Coronary artery (tissue), 2 donors: ENCODE measurements at regions not wholly inside any gene's neighbourhood (a gene's known extent, or its start where the extent isn't known, plus 50 kb on each side); places are given as distances from the start of the nearest gene placed in this dataset.

Experiments
- DNase-seq: peaks from one replicate; pipeline ENCODE4 v3.0.0-alpha.2; 2017; ENCODE audit warnings: low spot score
- H3K27ac ChIP-seq, 2 donors: fragments of 200-600 bp; sonication (generic); one replicate each; pipeline ENCODE4 v1.5.1; 2016 to 2019
- H3K4me3 ChIP-seq: fragments of 200-600 bp; sonication (generic); 2 replicates; pipeline ENCODE4 v1.5.1; 2016; ENCODE audit warnings: mild to moderate bottlenecking, moderate library complexity
- TF ChIP-seq, protein P1 (sequence below): fragments of 200-600 bp; sonication (generic); IDR thresholded peaks from one replicate; pipeline ENCODE4 v1.5.1; 2019; ENCODE audit warnings: antibody characterized with exemption

DNA sequence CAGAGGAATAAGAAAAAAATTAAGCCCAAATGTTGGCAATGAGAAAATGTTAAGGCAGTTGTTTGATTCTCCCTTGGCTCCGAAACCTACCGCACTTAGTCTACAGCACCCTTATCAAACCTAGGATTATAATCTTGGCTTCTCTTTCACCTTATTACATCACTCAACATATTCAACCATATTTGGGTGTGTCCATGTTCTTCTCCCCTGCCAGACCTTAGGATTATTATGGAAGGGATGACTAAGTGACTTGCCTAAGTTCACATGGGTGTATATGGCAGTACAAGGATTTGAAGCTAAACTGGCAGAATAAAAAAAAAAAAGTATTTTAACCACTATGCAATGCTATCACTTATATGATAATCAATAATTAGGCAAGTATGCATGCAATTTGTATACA lies 76.4 kb downstream of the PLK2 start:
- TF ChIP-seq, protein P1, sequence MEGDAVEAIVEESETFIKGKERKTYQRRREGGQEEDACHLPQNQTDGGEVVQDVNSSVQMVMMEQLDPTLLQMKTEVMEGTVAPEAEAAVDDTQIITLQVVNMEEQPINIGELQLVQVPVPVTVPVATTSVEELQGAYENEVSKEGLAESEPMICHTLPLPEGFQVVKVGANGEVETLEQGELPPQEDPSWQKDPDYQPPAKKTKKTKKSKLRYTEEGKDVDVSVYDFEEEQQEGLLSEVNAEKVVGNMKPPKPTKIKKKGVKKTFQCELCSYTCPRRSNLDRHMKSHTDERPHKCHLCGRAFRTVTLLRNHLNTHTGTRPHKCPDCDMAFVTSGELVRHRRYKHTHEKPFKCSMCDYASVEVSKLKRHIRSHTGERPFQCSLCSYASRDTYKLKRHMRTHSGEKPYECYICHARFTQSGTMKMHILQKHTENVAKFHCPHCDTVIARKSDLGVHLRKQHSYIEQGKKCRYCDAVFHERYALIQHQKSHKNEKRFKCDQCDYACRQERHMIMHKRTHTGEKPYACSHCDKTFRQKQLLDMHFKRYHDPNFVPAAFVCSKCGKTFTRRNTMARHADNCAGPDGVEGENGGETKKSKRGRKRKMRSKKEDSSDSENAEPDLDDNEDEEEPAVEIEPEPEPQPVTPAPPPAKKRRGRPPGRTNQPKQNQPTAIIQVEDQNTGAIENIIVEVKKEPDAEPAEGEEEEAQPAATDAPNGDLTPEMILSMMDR, result no peak
- no peak overlapping the region for H3K4me3 ChIP-seq
- H3K27ac ChIP-seq, result no peak overlapping the region
- DNase-seq, result no peak

DNA sequence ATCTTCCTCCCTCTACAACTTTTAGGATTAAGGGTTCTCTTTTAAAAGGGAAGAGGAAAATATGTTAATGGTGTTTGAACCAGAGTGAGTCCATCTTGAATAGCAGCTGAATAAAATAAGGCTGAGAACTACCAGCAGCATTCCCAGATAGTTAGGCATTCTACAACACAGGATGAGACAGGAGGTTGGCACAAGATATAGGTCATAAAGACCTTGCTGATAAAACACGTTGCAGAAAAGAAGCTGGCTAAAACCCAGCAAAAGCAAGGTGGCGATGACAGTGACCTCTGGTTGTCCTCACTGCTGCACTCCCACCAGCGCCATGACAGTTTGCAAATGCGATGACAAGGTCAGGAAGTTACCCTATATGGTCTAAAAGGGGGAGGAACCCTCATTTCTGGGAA lies 77.8 kb downstream of the PLK2 start:
- DNase-seq, result no peak
- H3K4me3 ChIP-seq, result no peak overlapping the region
- H3K27ac ChIP-seq, result no peak overlapping the region
- TF ChIP-seq, protein P1, result no peak

DNA sequence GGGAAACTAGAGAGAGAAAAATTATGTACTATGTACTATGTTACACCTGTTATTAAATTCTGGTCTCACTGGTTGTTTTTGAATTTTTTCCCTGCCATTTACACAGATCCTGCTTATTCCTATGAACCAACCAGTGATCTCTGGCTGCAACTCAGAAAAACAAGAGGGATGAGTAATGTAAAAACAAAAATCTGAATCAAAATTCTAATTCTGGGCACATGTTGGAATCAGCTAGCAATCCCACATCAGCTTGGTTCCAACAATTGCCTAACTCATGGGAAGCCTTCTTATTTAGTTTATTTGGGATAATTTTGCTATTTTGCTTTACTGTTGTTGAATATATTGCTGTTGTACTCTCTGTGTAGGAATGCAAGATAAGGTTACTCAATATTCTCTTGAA lies 78.3 kb downstream of the PLK2 start:
- no peak for DNase-seq
- Histone ChIP-seq H3K4me3 (no peak overlapping the region), H3K27ac (no peak overlapping the region)
- TF ChIP-seq, protein P1, result no peak

DNA sequence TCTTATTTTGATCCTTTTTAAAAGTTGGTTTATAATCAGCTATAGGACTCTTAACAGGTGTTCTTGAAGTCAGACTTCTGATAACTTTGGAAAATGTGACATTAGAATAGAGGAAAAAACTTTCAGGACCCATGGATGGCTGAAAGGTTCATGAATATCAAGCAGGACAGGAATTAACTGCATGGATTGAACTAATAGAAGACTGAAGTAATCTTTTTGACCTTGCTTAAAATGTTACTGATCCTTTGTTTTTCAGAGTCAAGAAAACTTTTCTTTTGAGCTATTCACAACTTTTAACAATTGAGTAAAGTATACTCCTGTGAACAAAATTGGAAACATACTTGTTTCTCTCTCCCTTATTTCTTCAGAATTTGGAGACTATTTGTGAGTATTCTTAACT lies 79.2 kb downstream of the PLK2 start:
- no peak overlapping the region for H3K4me3 ChIP-seq
- TF ChIP-seq, protein P1, result no peak
- H3K27ac ChIP-seq, result no peak overlapping the region
- no peak for DNase-seq

DNA sequence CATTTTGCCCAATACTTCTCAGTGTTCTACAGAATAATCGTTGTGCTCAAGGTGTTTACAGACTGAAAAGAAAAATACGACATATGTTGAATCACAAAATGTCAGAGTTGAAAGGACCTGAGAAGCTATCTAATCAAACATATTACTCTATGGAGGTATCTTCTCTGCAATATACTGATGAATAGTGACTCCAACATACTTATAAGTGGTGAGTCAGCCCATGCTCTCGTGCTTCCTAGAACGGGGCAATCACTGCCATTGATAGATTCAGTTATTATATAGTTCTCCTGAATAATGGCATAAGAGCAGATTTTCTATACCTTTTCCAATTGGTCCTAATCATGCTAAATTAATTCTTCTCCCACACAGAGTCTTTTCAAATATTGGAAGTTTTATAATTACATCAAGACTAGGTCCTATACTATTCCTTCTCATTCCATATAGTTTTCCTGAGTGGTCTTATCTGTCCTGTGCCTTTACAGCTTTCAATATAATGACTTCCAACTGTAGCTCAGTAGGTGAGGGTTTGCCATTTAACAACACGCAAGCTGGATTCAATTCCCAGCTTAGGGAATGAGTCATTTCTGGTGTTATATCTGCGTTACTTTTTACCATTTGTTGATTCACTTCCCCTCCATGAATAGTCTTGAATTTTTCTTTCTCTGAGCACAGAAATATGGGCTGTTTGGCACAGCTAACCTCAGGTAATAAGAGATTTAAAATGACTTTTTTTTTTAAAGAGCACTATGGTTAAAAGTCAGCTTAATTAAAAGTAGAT lies 81.1 kb downstream of the PLK2 start:
- no peak overlapping the region for H3K27ac ChIP-seq
- DNase-seq, result no peak
- TF ChIP-seq, protein P1, result no peak
- no peak overlapping the region for H3K4me3 ChIP-seq

DNA sequence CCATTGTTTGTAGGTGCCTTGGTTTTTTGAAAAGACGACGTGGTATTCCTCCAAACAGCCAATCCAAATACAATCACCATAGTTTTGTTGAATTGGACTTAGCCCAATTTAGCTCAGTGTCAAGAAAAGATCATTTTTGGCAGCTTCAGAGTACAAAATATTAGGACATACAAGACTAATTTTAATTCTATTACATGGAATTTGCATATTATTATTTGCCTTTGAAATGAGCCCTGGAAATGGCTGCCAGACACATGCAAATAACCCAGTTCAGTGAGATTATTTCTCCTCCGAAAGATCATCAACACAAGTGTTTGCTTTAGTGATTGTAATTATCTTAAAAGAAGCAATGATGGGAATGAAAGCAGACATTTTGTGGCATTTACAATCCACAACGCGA lies 89.3 kb downstream of the PLK2 start:
- TF ChIP-seq, protein P1, result no peak
- Histone ChIP-seq H3K27ac (no peak overlapping the region), H3K4me3 (no peak overlapping the region)
- DNase-seq, result no peak

DNA sequence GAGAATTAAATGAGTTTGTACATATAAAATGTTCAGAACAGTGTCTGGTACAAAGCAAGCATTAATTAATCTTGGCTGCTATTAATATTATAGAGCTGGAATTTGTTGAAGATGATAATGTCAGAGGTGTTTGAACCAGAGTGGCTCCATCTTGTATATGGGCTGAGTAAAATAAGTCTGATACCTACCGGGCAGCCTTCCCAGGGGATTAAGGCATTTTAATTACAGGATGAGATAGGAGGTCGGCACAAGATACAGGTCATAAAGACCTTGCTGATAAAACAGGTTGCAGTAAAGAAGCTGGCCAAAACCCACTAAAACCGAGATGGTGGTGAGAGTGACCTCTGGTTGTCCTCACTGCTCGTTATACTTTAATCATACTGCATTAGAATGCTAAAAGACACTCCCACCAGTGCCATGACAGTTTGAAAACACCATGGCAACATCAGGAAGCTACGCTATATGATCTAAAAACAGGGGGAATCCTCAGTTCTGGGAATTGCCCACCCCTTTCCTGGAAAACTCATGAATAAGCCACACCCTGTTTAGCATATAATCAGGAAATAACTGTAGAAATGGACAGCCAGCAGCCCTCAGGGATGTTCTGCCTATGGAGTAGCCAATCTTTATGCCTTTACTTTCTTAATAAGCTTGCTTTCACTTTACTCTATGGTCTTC lies 90.2 kb downstream of the PLK2 start:
- Histone ChIP-seq H3K4me3 (no peak overlapping the region), H3K27ac (no peak overlapping the region)
- TF ChIP-seq, protein P1, result no peak
- no peak for DNase-seq
